NB4 (cell line): ENCODE measurements at regions not wholly inside any gene's neighbourhood (a gene's known extent, or its start where the extent isn't known, plus 50 kb on each side); places are given as distances from the start of the nearest gene placed in this dataset.

Experiments
- CTCF ChIP-seq: IDR thresholded peaks from one replicate; pipeline ENCODE4 v1.5.1; 2012; ENCODE audit warnings: low read depth, low read length
- MAX ChIP-seq: IDR thresholded peaks from 2 replicates; pipeline ENCODE4 v1.6.1; 2011; ENCODE audit warnings: low read depth, low read length
- MYC ChIP-seq: IDR thresholded peaks from 2 replicates; pipeline ENCODE4 v1.6.1; 2011; ENCODE audit warnings: low read depth, low read length
- POLR2A ChIP-seq: IDR thresholded peaks from 2 replicates; pipeline ENCODE4 v1.6.1; 2011; ENCODE audit warnings: mild to moderate bottlenecking; ENCODE audit not compliant: insufficient read length; ENCODE audit errors: extremely low read depth

GRCh38 chr6:169109411-169110220 is 144.0 kb downstream of the THBS2 start:
- TF ChIP-seq CTCF (no peak), MAX (no peak), POLR2A (no peak), MYC (no peak)
